ENCODE measurements at regions not wholly inside any gene's neighbourhood (a gene's known extent, or its start where the extent isn't known, plus 50 kb on each side); places are given as distances from the start of the nearest gene placed in this dataset.

- DNase-seq: no peak
These were observed 835.1 kb downstream of the TSN start for GRCh38 chr2:122590524-122590923.

- DNase-seq: no peak
These were observed 839.6 kb downstream of the TSN start for GRCh38 chr2:122595065-122595464.

- no peak for DNase-seq
These were observed 841.1 kb downstream of the TSN start for GRCh38 chr2:122596598-122596997.

GRCh38 chr2:122598784-122599183 is 843.3 kb downstream of the TSN start:
- no peak for DNase-seq

- no peak for DNase-seq
These were observed 855.6 kb downstream of the TSN start for GRCh38 chr2:122610948-122611609.

- DNase-seq: no peak
These were observed 867.5 kb downstream of the TSN start for GRCh38 chr2:122622934-122623333.

DNA sequence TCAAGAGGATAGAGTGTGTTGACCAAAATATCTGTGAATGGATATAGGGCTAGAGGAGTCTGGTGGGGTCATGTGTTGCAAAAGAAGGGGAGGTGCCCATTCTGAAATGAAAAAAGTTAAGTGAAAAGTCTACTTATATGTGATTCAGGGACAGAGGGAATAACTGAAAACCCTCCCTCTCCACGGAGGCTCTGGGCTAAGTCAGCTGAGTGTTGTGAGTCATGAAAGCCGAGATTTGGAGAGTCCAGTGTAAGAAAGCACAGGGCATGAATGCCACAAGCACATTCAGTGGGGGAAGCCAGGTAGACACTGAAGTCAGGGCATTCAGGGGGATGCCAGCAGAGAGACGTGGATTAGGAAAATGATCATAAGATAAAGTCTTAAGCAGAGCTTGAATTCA is 871.9 kb downstream of the TSN start:
- DNase-seq: no peak

DNA sequence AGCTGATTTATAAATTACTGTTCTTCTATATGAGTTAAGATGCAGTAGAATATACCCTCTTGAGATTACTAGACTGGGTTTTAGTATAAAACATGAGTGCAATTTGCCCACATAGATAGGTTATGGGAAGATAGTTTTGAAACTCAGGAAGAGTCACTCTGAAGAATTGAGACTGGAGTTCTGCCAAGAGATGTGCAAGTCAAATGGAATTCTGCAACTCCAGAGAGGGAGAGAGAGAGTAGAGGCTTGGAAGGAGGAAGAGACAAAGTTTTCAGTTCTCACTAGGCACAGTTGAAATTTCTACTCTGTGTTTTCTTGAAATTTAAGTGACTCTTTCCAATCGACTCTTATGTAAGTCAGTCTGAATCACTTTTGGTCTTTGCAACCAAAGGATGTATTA is 878.8 kb downstream of the TSN start:
- no peak for DNase-seq

DNA sequence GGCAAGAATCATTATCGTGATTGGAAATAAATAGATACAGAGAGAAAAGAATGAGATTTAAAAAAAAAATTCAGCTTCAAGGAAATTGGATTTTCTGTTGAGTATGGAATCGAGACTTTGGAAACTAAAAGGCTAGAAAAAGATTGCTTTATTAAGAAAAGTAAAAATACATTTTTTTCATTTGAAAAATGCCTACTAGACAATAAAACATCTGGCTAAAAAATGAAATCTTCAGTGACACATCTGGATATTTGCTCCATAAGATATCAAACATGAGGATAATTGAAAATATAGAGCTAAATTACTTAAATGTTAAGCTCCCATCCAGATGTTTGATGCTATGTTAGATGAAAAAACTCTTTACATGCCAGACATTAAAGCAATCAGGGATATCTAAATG is 879.5 kb downstream of the TSN start:
- no peak for DNase-seq

- DNase-seq: no peak
These were observed 880.2 kb downstream of the TSN start for GRCh38 chr2:122635686-122636085.

DNA sequence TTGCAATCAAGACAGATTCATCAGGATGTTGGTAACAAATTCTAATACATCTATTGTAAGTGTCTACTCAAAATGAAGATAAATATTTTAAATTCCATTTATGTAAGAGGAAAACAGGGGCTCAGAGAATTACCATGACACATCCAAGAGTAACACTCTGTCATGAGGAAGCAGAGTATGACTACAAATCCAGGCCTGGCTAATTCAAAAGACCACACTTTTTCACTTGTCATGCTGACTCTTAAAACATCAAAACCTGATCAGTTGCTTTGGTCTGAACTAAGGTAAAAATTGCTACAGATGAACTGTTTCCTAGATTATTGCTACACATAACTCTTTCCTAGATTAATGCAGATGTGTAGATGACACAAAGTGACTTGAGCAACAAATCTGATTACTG is 880.6 kb downstream of the TSN start:
- DNase-seq: no peak

- DNase-seq: no peak
These were observed 883.7 kb downstream of the TSN start for GRCh38 chr2:122639176-122639575.

- no peak for DNase-seq
These were observed 884.3 kb downstream of the TSN start for GRCh38 chr2:122639711-122640110.

DNA sequence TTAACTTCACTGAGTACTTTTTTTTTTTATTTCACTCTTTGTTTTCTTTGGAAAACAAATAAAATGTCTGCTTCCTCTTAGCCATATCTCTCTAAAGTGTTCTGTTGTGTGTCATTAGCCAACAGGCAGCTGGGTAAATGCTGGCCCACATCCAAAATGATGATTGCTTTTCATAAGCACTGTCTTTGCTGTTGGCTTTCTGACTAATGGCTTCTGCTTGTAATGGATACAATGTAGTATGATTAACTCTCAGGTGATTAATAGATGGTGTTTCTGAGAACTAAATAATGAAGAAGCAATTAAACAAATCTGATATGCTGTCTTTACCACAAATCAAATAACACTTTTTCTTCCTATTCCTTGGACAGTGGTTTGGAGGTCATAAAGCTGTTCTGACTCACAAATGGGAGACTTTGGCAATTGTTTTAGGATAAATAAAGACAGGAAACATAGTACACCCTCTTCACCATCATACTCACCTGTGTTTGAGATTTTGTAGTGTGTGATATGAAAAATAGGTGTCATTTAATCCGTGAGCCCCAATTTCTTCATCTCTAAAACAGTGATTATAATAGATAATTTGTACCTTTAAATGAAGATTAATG is 888.4 kb downstream of the TSN start:
- DNase-seq: no peak

- no peak for DNase-seq
These were observed 895.8 kb downstream of the TSN start for GRCh38 chr2:122651236-122651635.

DNA sequence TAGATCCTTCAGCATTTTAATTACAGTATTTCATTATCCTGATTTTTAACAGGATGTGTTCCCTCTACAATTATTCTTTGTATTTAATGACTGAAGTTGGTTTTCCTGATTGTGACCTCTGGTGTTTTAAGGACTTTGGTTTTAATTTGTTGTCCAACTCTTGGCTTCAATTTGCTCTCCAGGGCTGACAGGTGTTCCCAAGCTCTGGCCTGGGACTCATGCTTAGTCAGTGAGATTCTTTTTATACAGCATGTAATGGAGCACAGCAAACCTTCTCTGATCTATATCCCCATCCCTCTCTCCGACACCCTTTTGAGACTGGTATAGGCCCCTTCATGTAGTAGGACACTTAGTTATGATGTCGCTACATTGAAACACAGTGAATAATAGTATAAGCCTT is 896.3 kb downstream of the TSN start:
- DNase-seq: no peak

DNA sequence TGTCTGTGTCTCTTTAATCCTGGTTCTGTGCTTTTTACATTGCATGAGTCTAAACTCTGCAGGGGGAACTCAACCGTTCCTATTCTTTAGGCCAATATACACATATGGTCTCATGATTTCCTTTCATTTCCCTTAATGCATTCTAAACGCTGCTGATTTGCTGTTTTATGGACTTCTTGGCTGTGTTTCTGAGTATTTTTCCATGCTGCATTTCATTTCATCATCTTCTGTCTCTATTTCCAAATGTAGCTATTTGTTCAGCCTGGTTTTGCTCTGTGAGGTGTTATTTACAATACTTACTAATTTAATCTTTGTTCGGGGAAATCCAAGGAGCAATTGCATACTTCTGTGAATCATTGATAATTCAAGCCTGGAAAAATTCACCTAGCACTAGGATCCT is 897.2 kb downstream of the TSN start:
- DNase-seq: no peak

DNA sequence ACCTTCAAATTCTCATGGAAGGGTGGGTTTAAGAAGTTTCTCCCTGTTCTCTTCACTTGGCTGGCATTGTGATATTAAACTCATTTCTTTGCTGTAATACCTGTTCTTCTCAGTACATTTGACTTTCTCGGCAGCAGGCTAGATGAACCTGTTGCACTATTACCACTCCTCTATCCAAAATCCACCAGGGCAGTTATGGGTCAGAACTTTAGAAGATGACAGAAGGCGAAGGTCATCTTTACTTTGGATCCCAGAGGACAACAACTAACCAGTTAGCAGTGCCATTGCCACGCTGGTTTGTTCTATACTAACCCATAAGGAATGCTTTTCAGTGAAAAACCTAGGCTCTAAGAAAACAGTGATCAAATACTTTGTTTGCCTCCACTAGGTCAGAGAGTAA is 901.0 kb downstream of the TSN start:
- no peak for DNase-seq

GRCh38 chr2:122660786-122661634 is 905.6 kb downstream of the TSN start:
- DNase-seq: no peak

DNA sequence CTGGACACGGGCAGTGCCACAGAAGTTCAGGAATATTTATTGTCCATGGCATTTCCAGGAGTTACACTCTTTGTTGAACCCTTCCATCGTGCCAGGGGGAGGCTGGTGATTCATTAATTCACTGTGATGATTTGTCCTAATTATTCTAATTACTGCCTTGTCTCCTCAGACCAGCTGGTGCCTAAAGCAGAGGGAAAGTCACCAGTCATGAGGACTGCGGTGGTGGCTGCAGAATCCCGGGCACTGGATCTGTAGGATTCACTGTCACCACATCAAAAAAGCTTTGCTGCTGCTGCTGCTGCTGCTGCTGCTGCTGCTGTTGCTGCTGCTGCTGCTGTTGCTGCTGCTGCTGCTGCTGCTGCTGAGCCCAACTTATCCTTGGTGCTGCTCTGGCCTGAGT is 908.2 kb downstream of the TSN start:
- DNase-seq: no peak

- DNase-seq: no peak
These were observed 914.2 kb downstream of the TSN start for GRCh38 chr2:122669627-122670026.

DNA sequence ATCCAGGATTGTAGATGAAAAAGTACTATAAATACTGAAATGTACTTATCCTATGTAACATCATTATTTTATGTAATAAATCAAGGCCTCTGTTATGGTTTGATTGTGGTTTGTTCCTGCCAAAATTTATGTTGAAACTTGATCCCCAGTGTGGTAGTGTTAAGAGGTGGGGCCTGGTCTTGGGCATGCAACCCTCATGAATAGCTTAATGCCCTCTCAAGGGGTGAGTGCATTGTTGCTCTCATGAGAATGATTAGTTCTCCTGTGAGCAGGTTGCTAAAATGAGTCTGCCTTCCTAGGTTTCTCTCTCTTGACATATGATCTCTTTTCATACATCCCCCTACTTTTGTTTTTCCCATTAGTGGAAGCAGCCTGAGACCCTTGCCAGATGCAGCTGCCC is 915.4 kb downstream of the TSN start:
- no peak for DNase-seq

- no peak for DNase-seq
These were observed 925.2 kb downstream of the TSN start for GRCh38 chr2:122680662-122681061.

DNA sequence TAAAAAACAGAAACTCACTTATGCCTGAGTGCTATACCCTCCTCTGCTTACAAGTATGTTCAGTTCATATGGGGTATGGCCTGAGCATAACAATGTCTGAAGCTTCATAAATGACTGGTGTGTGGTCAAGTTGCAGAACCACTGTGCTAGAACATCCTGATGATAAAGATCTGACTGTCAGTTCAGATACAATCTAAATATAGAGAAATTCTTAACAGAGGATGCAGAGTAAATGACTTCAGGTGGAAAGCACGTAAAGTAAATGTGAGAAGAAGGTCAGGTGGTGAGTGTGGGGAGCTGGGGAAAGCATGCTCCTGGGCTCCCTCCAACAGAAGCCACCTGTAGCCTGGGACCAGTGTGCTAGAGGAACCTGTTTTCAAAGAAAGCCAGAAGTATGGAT is 926.2 kb downstream of the TSN start:
- DNase-seq: no peak

All from CD4-positive, alpha-beta T cell treated with Interleukin-6 for 4 hours (primary cell).